Right lobe of liver (tissue), 6 donors: ENCODE measurements at regions not wholly inside any gene's neighbourhood (a gene's known extent, or its start where the extent isn't known, plus 50 kb on each side); places are given as distances from the start of the nearest gene placed in this dataset.
"Not testable (repeated sequence)": the region's sequence is repeated elsewhere in the genome, so short reads cannot be mapped to it uniquely, and the experiment has no call there.

ENCODE experiments used
- ATAC-seq, 4 donors: fragments of 200-7000 bp; cut with Tn5 transposase; one replicate each; pipeline ENCODE4 v1.9.1; 2020; ENCODE audit warnings: mild to moderate bottlenecking in 4 of 4, moderate library complexity in 4 of 4
- DNase-seq, 3 donors: peaks; one replicate each; pipeline ENCODE4 v3.0.0-alpha.2; 2020
- H3K27ac ChIP-seq, 3 donors: fragments of 200-600 bp; one replicate each; pipeline ENCODE4 v1.8.0; 2022
- H3K27me3 ChIP-seq, 2 donors: fragments of 200-600 bp; one replicate each; pipeline ENCODE4 v1.8.0; 2022
- H3K36me3 ChIP-seq, 4 donors: fragments of 200-600 bp; sonication (generic) in 1 of 4; one replicate each; pipeline versions ENCODE4 v1.5.1 to v1.8.0; 2017 to 2022; ENCODE audit warnings: control low read depth in 1 of 4
- H3K4me1 ChIP-seq, 4 donors: fragments of 200-600 bp; sonication (generic) in 1 of 4; one replicate each; pipeline versions ENCODE4 v1.5.1 to v1.8.0; 2017 to 2022; ENCODE audit warnings: control low read depth in 1 of 4
- H3K4me3 ChIP-seq, 3 donors: fragments of 200-600 bp; one replicate each; pipeline ENCODE4 v1.8.0; 2022
- H3K9me3 ChIP-seq, 4 donors: fragments of 200-600 bp; sonication (generic) in 1 of 4; one replicate each; pipeline versions ENCODE4 v1.5.1 to v1.8.0; 2017 to 2022; ENCODE audit warnings: control low read depth in 1 of 4
- POLR2A ChIP-seq: fragments of 450-650 bp; IDR thresholded peaks from one replicate; pipeline ENCODE4 v1.6.1; 2017; ENCODE audit warnings: antibody characterized with exemption, mild to moderate bottlenecking
- WGBS: methylation state at CpG from one replicate; pipeline ENCODE4 v1.1.6; 2018; ENCODE audit warnings: low coverage, low lambda C conversion rate; ENCODE audit not compliant: insufficient coverage; ENCODE audit errors: missing lambda C conversion rate; 5-methylcytosine and 5-hydroxymethylcytosine counted together
- intact Hi-C, 2 donors: fragments of 100-400 bp; cut with DNase I; formaldehyde crosslinking; loops; one replicate each; pipeline versions ENCODE4 v1.11.2 to v1.14.1; 2022
- TF ChIP-seq, protein P1 (sequence below), 4 donors: fragments of 200-600 bp in 3 of 4; fragments of 450-650 bp in 1 of 4; IDR thresholded peaks; one replicate each; pipeline versions ENCODE4 v1.5.1 to v1.8.0; 2016 to 2022; ENCODE audit warnings: antibody characterized with exemption in 4 of 4, mild to moderate bottlenecking in 2 of 4
- donor health status: DM: no; HTN: yes; CAD: no.
- donor health status: DM: no; HTN: no; CAD: no.
- donor health status: DM: no; HTN: no; CAD: no.
- donor health status: DM: no; HTN: yes; CAD: no.
- donor health status: DM: no; HTN: yes; CAD: no.

DNA sequence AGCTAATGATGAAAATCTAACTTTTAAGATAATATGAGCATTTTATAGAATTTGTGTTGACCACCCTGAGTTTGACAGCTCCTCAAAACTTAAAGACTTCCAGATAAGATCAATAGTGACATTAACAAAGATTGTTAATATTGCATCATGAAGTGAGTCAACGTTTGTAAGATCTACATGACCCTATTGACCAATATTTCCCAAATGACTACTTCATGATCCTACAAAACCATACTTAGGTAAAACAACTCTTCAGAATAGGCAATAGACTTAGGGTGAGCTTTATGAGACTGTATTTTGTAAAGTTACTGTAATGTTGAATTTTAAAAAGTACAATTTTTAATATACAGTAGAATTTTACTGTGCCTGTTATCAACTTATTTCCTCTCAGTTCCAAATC, 422.7 kb upstream of the ALCAM start:
- H3K4me3 ChIP-seq: no peak overlapping the region
- H3K9me3 ChIP-seq: no peaks in the 10 kb centered on the region
- H3K36me3 ChIP-seq: no peaks in the 10 kb centered on the region
- no peaks in the 10 kb centered on the region for H3K4me1 ChIP-seq
- ATAC-seq (no peak), DNase-seq (no peak)
- H3K27me3 ChIP-seq: no peaks in the 10 kb centered on the region
- TF ChIP-seq POLR2A: no peak
- TF ChIP-seq, protein P1, sequence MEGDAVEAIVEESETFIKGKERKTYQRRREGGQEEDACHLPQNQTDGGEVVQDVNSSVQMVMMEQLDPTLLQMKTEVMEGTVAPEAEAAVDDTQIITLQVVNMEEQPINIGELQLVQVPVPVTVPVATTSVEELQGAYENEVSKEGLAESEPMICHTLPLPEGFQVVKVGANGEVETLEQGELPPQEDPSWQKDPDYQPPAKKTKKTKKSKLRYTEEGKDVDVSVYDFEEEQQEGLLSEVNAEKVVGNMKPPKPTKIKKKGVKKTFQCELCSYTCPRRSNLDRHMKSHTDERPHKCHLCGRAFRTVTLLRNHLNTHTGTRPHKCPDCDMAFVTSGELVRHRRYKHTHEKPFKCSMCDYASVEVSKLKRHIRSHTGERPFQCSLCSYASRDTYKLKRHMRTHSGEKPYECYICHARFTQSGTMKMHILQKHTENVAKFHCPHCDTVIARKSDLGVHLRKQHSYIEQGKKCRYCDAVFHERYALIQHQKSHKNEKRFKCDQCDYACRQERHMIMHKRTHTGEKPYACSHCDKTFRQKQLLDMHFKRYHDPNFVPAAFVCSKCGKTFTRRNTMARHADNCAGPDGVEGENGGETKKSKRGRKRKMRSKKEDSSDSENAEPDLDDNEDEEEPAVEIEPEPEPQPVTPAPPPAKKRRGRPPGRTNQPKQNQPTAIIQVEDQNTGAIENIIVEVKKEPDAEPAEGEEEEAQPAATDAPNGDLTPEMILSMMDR (IDR thresholded peaks at IDR 0.05): no peak
- no peak overlapping the region for H3K27ac ChIP-seq
- WGBS: 13% methylated on average over 1 of the region's 1 CpG
- intact Hi-C loops: no loop called here

DNA sequence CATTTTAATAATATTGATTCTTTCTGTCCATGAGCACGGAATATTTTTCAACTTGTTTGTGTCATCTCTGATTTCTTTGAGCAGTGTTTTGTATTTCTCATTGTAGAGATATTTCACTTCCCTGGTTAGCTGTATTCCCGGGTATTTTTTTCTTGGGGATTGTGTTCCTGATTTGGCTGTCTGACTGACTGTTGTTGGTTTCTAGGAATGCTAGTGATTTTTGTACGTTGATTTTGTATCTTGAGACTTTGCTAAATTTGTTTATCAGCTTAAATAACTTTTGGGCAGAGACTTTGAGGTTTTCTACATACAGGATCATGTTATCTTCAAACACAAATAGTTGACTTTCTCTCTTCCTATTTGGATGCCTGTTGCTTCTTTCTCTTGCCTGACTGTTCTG, 418.8 kb upstream of the ALCAM start:
- no peaks in the 10 kb centered on the region for H3K9me3 ChIP-seq
- ATAC-seq (no peak), DNase-seq (no peak)
- 33% methylated on average over 3 of the region's 3 CpGs for WGBS
- H3K27ac ChIP-seq: no peak overlapping the region
- no peaks in the 10 kb centered on the region for H3K4me1 ChIP-seq
- no peaks in the 10 kb centered on the region for H3K36me3 ChIP-seq
- intact Hi-C loops: no loop called here
- no peak overlapping the region for H3K4me3 ChIP-seq
- no peaks in the 10 kb centered on the region for H3K27me3 ChIP-seq
- TF ChIP-seq, protein P1 (IDR thresholded peaks at IDR 0.05): no peak
- no peak for TF ChIP-seq POLR2A

DNA sequence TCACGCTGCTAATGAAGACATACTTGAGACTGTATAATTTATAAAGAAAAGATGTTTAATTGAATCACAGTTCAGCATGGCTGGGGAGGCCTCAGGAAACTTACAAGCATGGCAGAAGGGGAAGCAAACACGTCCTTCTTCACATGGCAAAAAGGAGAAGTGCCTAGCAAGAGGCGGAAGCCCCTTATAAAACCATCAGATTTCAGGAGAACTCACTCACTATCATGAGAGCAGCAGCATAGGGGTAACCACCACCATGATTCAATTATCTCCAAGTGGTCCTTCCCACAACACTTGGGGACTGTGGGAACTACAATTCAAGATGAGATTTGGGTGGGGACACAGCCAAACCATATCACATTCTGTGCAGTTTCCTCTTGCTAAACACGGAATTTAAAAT, 416.9 kb upstream of the ALCAM start:
- H3K4me3 ChIP-seq, ATAC-seq, H3K4me1 ChIP-seq, H3K27me3 ChIP-seq, H3K27ac ChIP-seq, intact Hi-C loops, DNase-seq, H3K9me3 ChIP-seq, H3K36me3 ChIP-seq: not testable (repeated sequence)
- WGBS: 25% methylated on average over 4 of the region's 4 CpGs

DNA sequence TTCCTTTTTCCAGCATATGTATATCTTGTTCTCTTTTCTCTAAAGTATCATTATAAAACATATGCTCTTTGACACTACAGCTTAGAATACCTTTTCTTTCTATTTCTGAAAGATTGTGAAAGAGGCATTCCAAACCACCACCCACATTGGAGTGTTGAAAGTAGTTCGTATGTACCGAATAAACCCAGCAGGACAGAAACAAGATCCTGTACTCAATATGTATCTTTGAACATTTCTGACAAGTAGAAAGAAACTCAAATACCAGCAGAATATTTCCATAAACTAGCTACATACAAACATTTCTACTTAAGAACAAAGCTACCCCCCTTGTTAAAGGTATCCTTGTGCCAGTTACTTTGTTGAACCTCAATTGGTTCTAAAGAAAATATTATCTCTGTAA, 415.3 kb upstream of the ALCAM start:
- H3K36me3 ChIP-seq: no peaks in the 10 kb centered on the region
- no peak overlapping the region for H3K4me3 ChIP-seq
- H3K4me1 ChIP-seq: no peaks in the 10 kb centered on the region
- TF ChIP-seq, protein P1 (IDR thresholded peaks at IDR 0.05): no peak
- no peak for TF ChIP-seq POLR2A
- DNase-seq: no peak
- 90% methylated on average over 2 of the region's 2 CpGs for WGBS
- intact Hi-C loops: no loop called here
- H3K9me3 ChIP-seq: no peaks in the 10 kb centered on the region
- no peak for ATAC-seq
- H3K27me3 ChIP-seq: no peaks in the 10 kb centered on the region
- no peak overlapping the region for H3K27ac ChIP-seq

DNA sequence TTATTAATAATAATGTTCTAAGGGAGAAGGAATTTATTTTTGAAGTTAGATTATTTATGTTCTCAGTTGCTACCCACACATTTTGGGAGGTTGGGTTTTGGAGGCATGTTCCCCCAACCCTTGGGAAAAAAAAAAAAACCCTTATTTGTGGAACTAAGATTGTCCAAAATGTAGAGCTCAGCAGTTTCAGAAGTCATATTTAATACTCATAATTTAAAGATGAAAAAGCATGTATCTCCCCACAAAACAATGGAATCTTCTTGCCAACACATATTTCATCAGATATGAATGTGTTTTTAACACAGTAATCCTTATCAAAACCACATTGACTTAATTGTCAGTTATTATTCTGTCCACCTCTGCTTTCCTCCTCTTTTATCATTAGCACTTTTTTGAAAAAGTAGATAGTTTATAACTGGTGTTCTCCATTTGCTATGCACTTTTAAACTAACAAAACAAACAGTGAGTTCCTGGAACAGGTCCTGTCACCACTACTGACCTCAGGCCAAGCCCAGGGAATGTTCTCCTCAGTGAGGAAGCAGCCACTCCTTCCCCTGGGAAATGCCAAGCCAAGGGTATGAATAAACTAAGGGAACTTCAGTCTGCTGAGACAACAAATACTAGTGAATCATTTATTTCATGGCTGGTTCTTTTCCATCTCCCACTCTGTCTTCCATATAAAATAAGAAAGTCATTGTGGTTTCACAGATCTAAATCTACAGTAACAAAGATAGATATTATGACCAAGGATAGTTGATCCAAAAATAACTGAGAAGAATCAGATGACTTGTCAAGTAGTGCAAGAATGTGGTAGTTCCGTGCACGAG, 414.4 kb upstream of the ALCAM start:
- no peaks in the 10 kb centered on the region for H3K9me3 ChIP-seq
- 48% methylated on average over 2 of the region's 2 CpGs for WGBS
- H3K4me3 ChIP-seq: no peak overlapping the region
- DNase-seq (no peak), ATAC-seq (no peak)
- H3K36me3 ChIP-seq: no peaks in the 10 kb centered on the region
- TF ChIP-seq, protein P1 (IDR thresholded peaks at IDR 0.05): no peak
- TF ChIP-seq POLR2A: no peak
- no peaks in the 10 kb centered on the region for H3K27me3 ChIP-seq
- no peak overlapping the region for H3K27ac ChIP-seq
- H3K4me1 ChIP-seq: no peaks in the 10 kb centered on the region
- intact Hi-C loops: no loop called here
